Esophagus mucosa (tissue), 1 donor: ENCODE measurements at regions not wholly inside any gene's neighbourhood (a gene's known extent, or its start where the extent isn't known, plus 50 kb on each side); places are given as distances from the start of the nearest gene placed in this dataset.
A peak's percentile ranks its signal among the peaks of the same experiment; 100 is the strongest.
"Not testable (repeated sequence)": the region's sequence is repeated elsewhere in the genome, so short reads cannot be mapped to it uniquely, and the experiment has no call there.

ENCODE experiments used
- ATAC-seq: fragments of 200-7000 bp; cut with Tn5 transposase; one replicate; pipeline ENCODE4 v1.9.1; 2020
- donor health status: DM: yes; HTN: yes; CAD: no.

GRCh38 chr15:81056304-81056703 lies 55.6 kb downstream of the TLNRD1 start:
- ATAC-seq: no peak

GRCh38 chr15:81060470-81060869 lies 59.7 kb downstream of the TLNRD1 start:
- no peak for ATAC-seq

- ATAC-seq: no peak
Observed at GRCh38 chr15:81060907-81061306, 60.2 kb downstream of the TLNRD1 start.

- ATAC-seq: no peak
Observed at GRCh38 chr15:81061490-81062253, 60.9 kb downstream of the TLNRD1 start.

- ATAC-seq: no peak
Observed at GRCh38 chr15:81062937-81063336, 62.2 kb downstream of the TLNRD1 start.

GRCh38 chr15:81064253-81064652 lies 63.5 kb downstream of the TLNRD1 start:
- ATAC-seq: no peak

- ATAC-seq: not testable (repeated sequence)
Observed at GRCh38 chr15:81067567-81067966, 66.5 kb upstream of the CFAP161 start.

GRCh38 chr15:81068516-81068915 lies 65.6 kb upstream of the CFAP161 start:
- ATAC-seq: no peak

GRCh38 chr15:81069356-81069755 lies 64.7 kb upstream of the CFAP161 start:
- ATAC-seq: no peak

- peak; percentile 26 for ATAC-seq
Observed at GRCh38 chr15:81069909-81070308, 64.2 kb upstream of the CFAP161 start.

- no peak for ATAC-seq
Observed at GRCh38 chr15:81071120-81071519, 63.0 kb upstream of the CFAP161 start.

GRCh38 chr15:81071705-81072104 lies 62.4 kb upstream of the CFAP161 start:
- no peak for ATAC-seq

GRCh38 chr15:81072551-81072950 lies 61.5 kb upstream of the CFAP161 start:
- ATAC-seq: no peak

- no peak for ATAC-seq
Observed at GRCh38 chr15:81073801-81074200, 60.3 kb upstream of the CFAP161 start.

GRCh38 chr15:81074773-81075172 lies 59.3 kb upstream of the CFAP161 start:
- no peak for ATAC-seq

GRCh38 chr15:81075272-81075671 lies 58.8 kb upstream of the CFAP161 start:
- ATAC-seq: no peak

GRCh38 chr15:81080996-81081395 lies 53.1 kb upstream of the CFAP161 start:
- no peak for ATAC-seq

- ATAC-seq: no peak
Observed at GRCh38 chr15:81083201-81083600, 50.9 kb upstream of the CFAP161 start.
